ENCODE measurements at regions not wholly inside any gene's neighbourhood (a gene's known extent, or its start where the extent isn't known, plus 50 kb on each side); places are given as distances from the start of the nearest gene placed in this dataset.

DNA sequence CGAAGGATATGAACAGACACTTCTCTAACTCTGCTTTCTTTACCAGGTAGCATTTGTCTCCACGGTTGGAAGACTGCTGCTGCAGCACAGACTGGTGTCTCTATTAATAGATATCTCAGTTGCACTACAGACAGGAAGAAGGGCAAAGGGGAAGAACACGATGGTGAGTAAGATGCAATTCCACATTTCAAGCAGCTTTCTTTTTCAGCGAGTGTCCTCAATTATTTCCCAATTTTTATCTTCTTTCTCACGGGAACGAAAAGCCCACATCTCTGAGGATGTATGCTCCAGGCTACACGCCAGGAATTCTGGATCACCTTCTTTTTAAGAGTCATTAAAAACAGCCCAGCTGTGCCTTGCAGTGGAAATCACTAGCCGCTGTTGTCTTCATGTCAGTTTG, 311.6 kb upstream of the ECI2 start:
- no peak for TF ChIP-seq CTCF (IDR thresholded peaks at IDR 0.05; ENCODE audit: low read depth, low read length)
- TF ChIP-seq, protein P1, sequence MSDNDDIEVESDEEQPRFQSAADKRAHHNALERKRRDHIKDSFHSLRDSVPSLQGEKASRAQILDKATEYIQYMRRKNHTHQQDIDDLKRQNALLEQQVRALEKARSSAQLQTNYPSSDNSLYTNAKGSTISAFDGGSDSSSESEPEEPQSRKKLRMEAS (IDR thresholded peaks at IDR 0.05; ENCODE audit: low read depth, low read length), result no peak
- no peak for TF ChIP-seq POLR2A (IDR thresholded peaks at IDR 0.05; ENCODE audit: extremely low read depth, insufficient read length)
